Mucosa of rectum (tissue), 2 donors: ENCODE measurements at regions not wholly inside any gene's neighbourhood (a gene's known extent, or its start where the extent isn't known, plus 50 kb on each side); places are given as distances from the start of the nearest gene placed in this dataset.

Experiments
- H3K27ac ChIP-seq, 2 donors: one replicate each; pipeline ENCODE4 v1.7.0; 2013; ENCODE audit warnings: inconsistent platforms in 2 of 2, low read depth in 2 of 2, low read length in 2 of 2
- H3K27me3 ChIP-seq, 2 donors: one replicate each; pipeline ENCODE4 v1.7.0; 2013; ENCODE audit warnings: low read length in 2 of 2; ENCODE audit not compliant: control insufficient read depth in 2 of 2, insufficient read depth in 2 of 2
- H3K36me3 ChIP-seq, 2 donors: one replicate each; pipeline ENCODE4 v1.7.0; 2013; ENCODE audit warnings: low read length in 2 of 2; ENCODE audit not compliant: control insufficient read depth in 2 of 2, insufficient read depth in 2 of 2
- H3K4me1 ChIP-seq, 2 donors: one replicate each; pipeline ENCODE4 v1.7.0; 2013; ENCODE audit warnings: low read length in 2 of 2, mild to moderate bottlenecking in 1 of 2; ENCODE audit not compliant: control insufficient read depth in 2 of 2, insufficient read depth in 2 of 2
- H3K4me3 ChIP-seq, 2 donors: one replicate each; pipeline ENCODE4 v1.7.0; 2013; ENCODE audit warnings: low read length in 2 of 2
- H3K9ac ChIP-seq, 2 donors: one replicate each; pipeline ENCODE4 v1.7.0; 2013; ENCODE audit warnings: low read length in 2 of 2, low read depth in 1 of 2, mild to moderate bottlenecking in 1 of 2
- H3K9me3 ChIP-seq, 2 donors: one replicate each; pipeline ENCODE4 v1.7.0; 2013; ENCODE audit warnings: low read length in 2 of 2; ENCODE audit not compliant: control insufficient read depth in 2 of 2
- donor health status: healthy.
- donor health status: Normal muscosa, but diverticular disease.

- Histone ChIP-seq H3K4me1 (no peaks in the 10 kb centered on the region), H3K36me3 (no peaks in the 10 kb centered on the region), H3K4me3 (no peak overlapping the region), H3K9ac (no peak overlapping the region), H3K27me3 (no peaks in the 10 kb centered on the region), H3K27ac (no peak overlapping the region), H3K9me3 (no peaks in the 10 kb centered on the region)
Measured at GRCh38 chr18:47410139-47410538, 158.7 kb upstream of the SKOR2 start.

GRCh38 chr18:47409519-47409918 is 158.1 kb upstream of the SKOR2 start:
- Histone ChIP-seq H3K9ac (no peak overlapping the region), H3K4me3 (no peak overlapping the region), H3K9me3 (no peaks in the 10 kb centered on the region), H3K4me1 (no peaks in the 10 kb centered on the region), H3K36me3 (no peaks in the 10 kb centered on the region), H3K27me3 (no peaks in the 10 kb centered on the region), H3K27ac (no peak overlapping the region)

- H3K4me3 ChIP-seq = no peak overlapping the region
- H3K27me3 ChIP-seq = no peaks in the 10 kb centered on the region
- H3K4me1 ChIP-seq = no peaks in the 10 kb centered on the region
- no peaks in the 10 kb centered on the region for H3K9me3 ChIP-seq
- no peaks in the 10 kb centered on the region for H3K36me3 ChIP-seq
- no peak overlapping the region for H3K9ac ChIP-seq
- H3K27ac ChIP-seq = no peak overlapping the region
Measured at GRCh38 chr18:47407736-47408135, 156.3 kb upstream of the SKOR2 start.

- H3K4me1 ChIP-seq = no peaks in the 10 kb centered on the region
- no peaks in the 10 kb centered on the region for H3K36me3 ChIP-seq
Measured at GRCh38 chr18:47404845-47405244, 153.4 kb upstream of the SKOR2 start.

GRCh38 chr18:47403949-47404348 is 152.5 kb upstream of the SKOR2 start:
- no peak overlapping the region for H3K4me3 ChIP-seq
- H3K27me3 ChIP-seq = no peaks in the 10 kb centered on the region
- no peaks in the 10 kb centered on the region for H3K36me3 ChIP-seq
- no peak overlapping the region for H3K27ac ChIP-seq
- no peaks in the 10 kb centered on the region for H3K4me1 ChIP-seq
- no peaks in the 10 kb centered on the region for H3K9me3 ChIP-seq
- no peak overlapping the region for H3K9ac ChIP-seq

More at GRCh38 chr18:47404845-47405244, 153.4 kb upstream of the SKOR2 start:
- no peak overlapping the region for H3K27ac ChIP-seq
- no peak overlapping the region for H3K9ac ChIP-seq
- no peaks in the 10 kb centered on the region for H3K27me3 ChIP-seq
- H3K4me3 ChIP-seq = no peak overlapping the region
- H3K9me3 ChIP-seq = no peaks in the 10 kb centered on the region

GRCh38 chr18:47403317-47403716 is 151.9 kb upstream of the SKOR2 start:
- Histone ChIP-seq H3K9ac (no peak overlapping the region), H3K4me1 (no peaks in the 10 kb centered on the region), H3K27ac (no peak overlapping the region), H3K4me3 (no peak overlapping the region), H3K27me3 (no peaks in the 10 kb centered on the region), H3K9me3 (no peaks in the 10 kb centered on the region), H3K36me3 (no peaks in the 10 kb centered on the region)

GRCh38 chr18:47399475-47399874 is 148.0 kb upstream of the SKOR2 start:
- H3K27ac ChIP-seq = no peak overlapping the region
- H3K27me3 ChIP-seq = no peaks in the 10 kb centered on the region
- H3K9me3 ChIP-seq = no peaks in the 10 kb centered on the region
- H3K36me3 ChIP-seq = no peaks in the 10 kb centered on the region
- no peak overlapping the region for H3K4me3 ChIP-seq
- no peaks in the 10 kb centered on the region for H3K4me1 ChIP-seq
- no peak overlapping the region for H3K9ac ChIP-seq

GRCh38 chr18:47397671-47398319 is 146.3 kb upstream of the SKOR2 start:
- no peak overlapping the region for H3K27ac ChIP-seq
- H3K36me3 ChIP-seq = no peaks in the 10 kb centered on the region
- no peak overlapping the region for H3K9ac ChIP-seq
- H3K27me3 ChIP-seq = no peaks in the 10 kb centered on the region
- H3K4me3 ChIP-seq = no peak overlapping the region
- H3K9me3 ChIP-seq = no peaks in the 10 kb centered on the region
- H3K4me1 ChIP-seq = no peaks in the 10 kb centered on the region

- Histone ChIP-seq H3K9ac (no peak overlapping the region), H3K4me3 (no peak overlapping the region), H3K27ac (no peak overlapping the region), H3K4me1 (no peaks in the 10 kb centered on the region), H3K36me3 (no peaks in the 10 kb centered on the region), H3K9me3 (no peaks in the 10 kb centered on the region), H3K27me3 (no peaks in the 10 kb centered on the region)
Measured at GRCh38 chr18:47391665-47392064, 140.2 kb upstream of the SKOR2 start.

- no peak overlapping the region for H3K4me3 ChIP-seq
- H3K27me3 ChIP-seq = no peaks in the 10 kb centered on the region
- H3K36me3 ChIP-seq = no peaks in the 10 kb centered on the region
- H3K27ac ChIP-seq = no peak overlapping the region
- H3K4me1 ChIP-seq = no peaks in the 10 kb centered on the region
- H3K9ac ChIP-seq = no peak overlapping the region
- no peaks in the 10 kb centered on the region for H3K9me3 ChIP-seq
Measured at GRCh38 chr18:47390410-47391024, 139.1 kb upstream of the SKOR2 start.
